Left forelimb (tissue), 1 donor: ENCODE measurements at regions not wholly inside any gene's neighbourhood (a gene's known extent, or its start where the extent isn't known, plus 50 kb on each side); places are given as distances from the start of the nearest gene placed in this dataset.

ENCODE experiments used
- DNase-seq: peaks from one replicate; pipeline ENCODE4 v3.0.0-alpha.2; 2018; ENCODE audit warnings: low spot score

GRCh38 chr20:50313827-50314677, 123.4 kb downstream of the CEBPB start:
- DNase-seq = no peak

GRCh38 chr20:50314678-50315335, 124.2 kb downstream of the CEBPB start:
- no peak for DNase-seq

GRCh38 chr20:50315586-50316551, 125.2 kb downstream of the CEBPB start:
- no peak for DNase-seq

- DNase-seq = no peak
Observed at GRCh38 chr20:50317116-50317515, 126.5 kb downstream of the CEBPB start.

GRCh38 chr20:50317609-50318008, 127.0 kb downstream of the CEBPB start:
- DNase-seq = no peak

GRCh38 chr20:50318710-50319109, 128.1 kb downstream of the CEBPB start:
- no peak for DNase-seq

GRCh38 chr20:50320005-50320900, 129.6 kb downstream of the CEBPB start:
- DNase-seq = no peak

- peak; percentile 84 for DNase-seq
Observed at GRCh38 chr20:50320901-50321796, 130.5 kb downstream of the CEBPB start.

GRCh38 chr20:50321797-50322480, 131.3 kb downstream of the CEBPB start:
- DNase-seq = no peak

- DNase-seq = no peak
Observed at GRCh38 chr20:50322703-50323131, 132.1 kb downstream of the CEBPB start.

GRCh38 chr20:50323209-50323608, 132.6 kb downstream of the CEBPB start:
- DNase-seq = no peak

GRCh38 chr20:50323777-50324775, 133.4 kb downstream of the CEBPB start:
- no peak for DNase-seq

GRCh38 chr20:50325215-50325614, 134.6 kb downstream of the CEBPB start:
- no peak for DNase-seq

GRCh38 chr20:50325651-50326050, 135.0 kb downstream of the CEBPB start:
- DNase-seq = no peak

- no peak for DNase-seq
Observed at GRCh38 chr20:50327666-50328065, 137.0 kb downstream of the CEBPB start.

- DNase-seq = no peak
Observed at GRCh38 chr20:50328222-50328979, 137.8 kb downstream of the CEBPB start.
